Liver (tissue), 7 donors: ENCODE measurements at regions not wholly inside any gene's neighbourhood (a gene's known extent, or its start where the extent isn't known, plus 50 kb on each side); places are given as distances from the start of the nearest gene placed in this dataset.

Experiments
- DNase-seq: peaks from one replicate; pipeline ENCODE4 v3.0.0-alpha.2; 2017; ENCODE audit warnings: low spot score
- H3K27ac ChIP-seq, 2 donors: one replicate each; pipeline ENCODE4 v1.7.0; 2013; ENCODE audit warnings: inconsistent platforms in 2 of 2, low read length in 2 of 2, control low read depth in 1 of 2, low read depth in 1 of 2, mild to moderate bottlenecking in 1 of 2
- H3K27me3 ChIP-seq, 4 donors: one replicate each; pipeline versions ENCODE4 v1.6.1 to v1.7.0; 2013; ENCODE audit warnings: low read length in 3 of 4, inconsistent platforms in 1 of 4, mild to moderate bottlenecking in 1 of 4, moderate library complexity in 1 of 4; ENCODE audit not compliant: control insufficient read depth in 4 of 4, insufficient read depth in 4 of 4
- H3K36me3 ChIP-seq, 4 donors: one replicate each; pipeline versions ENCODE4 v1.6.1 to v1.7.0; 2013; ENCODE audit warnings: low read length in 3 of 4, mild to moderate bottlenecking in 3 of 4, low read depth in 1 of 4, moderate library complexity in 1 of 4; ENCODE audit not compliant: control insufficient read depth in 4 of 4, insufficient read depth in 3 of 4
- H3K4me1 ChIP-seq, 4 donors: one replicate each; pipeline versions ENCODE4 v1.6.1 to v1.7.0; 2013; ENCODE audit warnings: low read length in 3 of 4, mild to moderate bottlenecking in 3 of 4, moderate library complexity in 1 of 4; ENCODE audit not compliant: control insufficient read depth in 4 of 4, insufficient read depth in 4 of 4
- H3K4me3 ChIP-seq, 3 donors: one replicate each; pipeline versions ENCODE4 v1.6.1 to v1.7.0; 2013; ENCODE audit warnings: low read length in 3 of 3, control low read depth in 1 of 3, low read depth in 1 of 3, mild to moderate bottlenecking in 1 of 3
- H3K9ac ChIP-seq, 2 donors: one replicate each; pipeline ENCODE4 v1.7.0; 2013; ENCODE audit warnings: low read length in 2 of 2, mild to moderate bottlenecking in 2 of 2, moderate library complexity in 2 of 2, control low read depth in 1 of 2, low read depth in 1 of 2
- H3K9me3 ChIP-seq, 4 donors: one replicate each; pipeline versions ENCODE4 v1.6.1 to v1.7.0; 2013; ENCODE audit warnings: low read length in 3 of 4; ENCODE audit not compliant: control insufficient read depth in 4 of 4
- ATF3 ChIP-seq: IDR thresholded peaks from 2 replicates; pipeline ENCODE4 v1.6.1; 2016; ENCODE audit warnings: antibody characterized with exemption
- EGR1 ChIP-seq, 2 donors: IDR thresholded peaks; 2 replicates each; pipeline ENCODE4 v1.6.1; 2016 to 2018; ENCODE audit warnings: antibody characterized with exemption in 2 of 2, low read depth in 2 of 2
- GABPA ChIP-seq, 2 donors: IDR thresholded peaks in 1 of 2; conservative IDR thresholded peaks in 1 of 2; 2 replicates each; pipeline ENCODE4 v1.6.1; 2016; ENCODE audit warnings: antibody characterized with exemption in 2 of 2, mild to moderate bottlenecking in 1 of 2, moderate library complexity in 1 of 2
- HNF4A ChIP-seq, 2 donors: conservative IDR thresholded peaks; 2 replicates each; pipeline ENCODE4 v1.6.1; 2016; ENCODE audit warnings: antibody characterized with exemption in 2 of 2, mild to moderate bottlenecking in 2 of 2
- HNF4G ChIP-seq: IDR thresholded peaks from 2 replicates; pipeline ENCODE4 v1.6.1; 2016; ENCODE audit warnings: antibody characterized with exemption
- JUND ChIP-seq, 2 donors: IDR thresholded peaks; 2 replicates each; pipeline ENCODE4 v1.6.1; 2016; ENCODE audit warnings: antibody characterized with exemption in 2 of 2
- MAX ChIP-seq: IDR thresholded peaks from 2 replicates; pipeline ENCODE4 v1.6.1; 2016; ENCODE audit warnings: antibody characterized with exemption
- NR2F2 ChIP-seq: IDR thresholded peaks from 2 replicates; pipeline ENCODE4 v1.6.1; 2016; ENCODE audit warnings: antibody characterized with exemption
- RAD21 ChIP-seq, 2 donors: IDR thresholded peaks; 2 replicates each; pipeline ENCODE4 v1.6.1; 2016; ENCODE audit warnings: antibody characterized with exemption in 2 of 2, mild to moderate bottlenecking in 2 of 2
- REST ChIP-seq: IDR thresholded peaks from 2 replicates; pipeline ENCODE4 v1.6.1; 2016; ENCODE audit warnings: antibody characterized with exemption, mild to moderate bottlenecking
- RXRA ChIP-seq, 2 donors: IDR thresholded peaks; 2 replicates each; pipeline ENCODE4 v1.6.1; 2017 to 2018; ENCODE audit warnings: antibody characterized with exemption in 2 of 2, mild to moderate bottlenecking in 1 of 2
- SP1 ChIP-seq: IDR thresholded peaks from 2 replicates; pipeline ENCODE4 v1.6.1; 2018; ENCODE audit warnings: antibody characterized with exemption, mild to moderate bottlenecking
- TAF1 ChIP-seq: conservative IDR thresholded peaks from 2 replicates; pipeline ENCODE4 v1.6.1; 2016; ENCODE audit warnings: antibody characterized with exemption, mild to moderate bottlenecking
- YY1 ChIP-seq: IDR thresholded peaks from 2 replicates; pipeline ENCODE4 v1.6.1; 2016; ENCODE audit warnings: antibody characterized with exemption, mild to moderate bottlenecking
- ZBTB33 ChIP-seq: IDR thresholded peaks from 2 replicates; pipeline ENCODE4 v1.6.1; 2016; ENCODE audit warnings: antibody characterized with exemption
- WGBS: extraction: QIAGEN DNeasy Blood & Tissue Kit; methylation state at CpG from one replicate; pipeline ENCODE4 v1.1.7; 2013; 5-methylcytosine and 5-hydroxymethylcytosine counted together
- donor health status: healthy.
- donor health status: healthy.
- donor health status: healthy.
- donor health status: healthy.

GRCh38 chr7:91414734-91415133, 150.5 kb downstream of the FZD1 start:
- TF ChIP-seq GABPA (IDR thresholded peaks at IDR 0.05 in 1 of 2, conservative IDR thresholded peaks at IDR 0.05 in 1 of 2) (no peak), REST (no peak), EGR1 (IDR thresholded peaks at IDR 0.05; ENCODE audit: low read depth in 2 of 2) (no peak), NR2F2 (no peak), ATF3 (no peak), HNF4A (conservative IDR thresholded peaks at IDR 0.05) (no peak), SP1 (no peak), ZBTB33 (no peak), RAD21 (IDR thresholded peaks at IDR 0.05) (no peak)
- no peak overlapping the region for H3K27ac ChIP-seq
- 69% methylated on average over 2 of the region's 2 CpGs for WGBS

GRCh38 chr7:91416155-91416865, 152.1 kb downstream of the FZD1 start:
- no peaks in the 10 kb centered on the region for H3K4me1 ChIP-seq
- H3K36me3 ChIP-seq, result no peaks in the 10 kb centered on the region
- H3K27ac ChIP-seq, result no peak overlapping the region
- no peak overlapping the region for H3K9ac ChIP-seq
- no peaks in the 10 kb centered on the region for H3K9me3 ChIP-seq
- peaks cover 0 to 2% (median 0%) of the 10 kb centered on the region in 4 donors for H3K27me3 ChIP-seq
- WGBS, result 76% methylated on average over 4 of the region's 4 CpGs
- TF ChIP-seq TAF1, result no peak
- TF ChIP-seq HNF4G, result no peak
- TF ChIP-seq YY1, result no peak
- no peak for TF ChIP-seq EGR1 (IDR thresholded peaks at IDR 0.05; ENCODE audit: low read depth in 2 of 2)
- no peak for TF ChIP-seq RXRA (IDR thresholded peaks at IDR 0.05)
- no peak for TF ChIP-seq JUND (IDR thresholded peaks at IDR 0.05)
- TF ChIP-seq NR2F2, result no peak
- TF ChIP-seq MAX, result no peak
- TF ChIP-seq REST, result no peak
- TF ChIP-seq SP1, result no peak
- no peak for TF ChIP-seq ATF3
- TF ChIP-seq HNF4A (conservative IDR thresholded peaks at IDR 0.05), result no peak
- DNase-seq, result no peak
- no peak overlapping the region for H3K4me3 ChIP-seq

More at GRCh38 chr7:91414734-91415133, 150.5 kb downstream of the FZD1 start:
- Histone ChIP-seq H3K27me3 (peaks cover 0 to 2% (median 0%) of the 10 kb centered on the region in 4 donors), H3K9me3 (no peaks in the 10 kb centered on the region), H3K4me1 (no peaks in the 10 kb centered on the region), H3K36me3 (no peaks in the 10 kb centered on the region), H3K4me3 (no peak overlapping the region), H3K9ac (no peak overlapping the region)
- no peak for DNase-seq
